BJ (cell line): ENCODE measurements at regions not wholly inside any gene's neighbourhood (a gene's known extent, or its start where the extent isn't known, plus 50 kb on each side); places are given as distances from the start of the nearest gene placed in this dataset.
A peak's percentile ranks its signal among the peaks of the same experiment; 100 is the strongest.

Experiments
- CTCF ChIA-PET: fragments of 350-600 bp; formaldehyde crosslinking; extraction: SDS; loops from one replicate; lab custom pipeline; 2021; ENCODE audit warnings: antibody characterized with exemption, inconsistent platforms; lab: Yijun Ruan, JAX
- POLR2A ChIA-PET: fragments of 300-600 bp; sonication (Branson Sonifier 250); formaldehyde crosslinking; extraction: SDS; loops from one replicate; lab custom pipeline; 2021; ENCODE audit warnings: antibody characterized with exemption; lab: Charles Lee
- DNase-seq: peaks from one replicate; pipeline ENCODE4 v3.0.0-alpha.2; 2011; ENCODE audit warnings: low read depth
- H3K27me3 ChIP-seq: 2 replicates; pipeline ENCODE4 v1.6.0; 2011; ENCODE audit warnings: low read length; ENCODE audit not compliant: control insufficient read depth, insufficient read depth
- H3K36me3 ChIP-seq: 2 replicates; pipeline ENCODE4 v1.5.1; 2011; ENCODE audit warnings: low read length; ENCODE audit not compliant: control insufficient read depth, insufficient read depth
- H3K4me3 ChIP-seq: 2 replicates; pipeline ENCODE4 v1.5.1; 2011; ENCODE audit warnings: low read depth, mild to moderate bottlenecking, control low read depth, low read length
- CTCF ChIP-seq: IDR thresholded peaks from 2 replicates; pipeline ENCODE4 v1.5.1; 2011; ENCODE audit warnings: low read depth, mild to moderate bottlenecking, control low read depth, inconsistent platforms, low read length, moderate library complexity; ENCODE audit not compliant: insufficient read depth

GRCh38 chr3:59313365-59313764 is 263.5 kb upstream of the CFAP20DC start:
- Histone ChIP-seq H3K4me3 (no peak overlapping the region), H3K27me3 (no peaks in the 10 kb centered on the region), H3K36me3 (no peaks in the 10 kb centered on the region)
- ChIA-PET POLR2A (no interaction called here), CTCF (interaction anchor here (0.6 to 1.9 kb wide), 15 partner anchors 8 to 1741 kb away, joined by 3 to 12 read pairs (median 3); no protein-coding TSS in a partner anchor)
- peak; percentile 70 for TF ChIP-seq CTCF
- no peak for DNase-seq

- Histone ChIP-seq H3K27me3 (no peaks in the 10 kb centered on the region), H3K4me3 (no peak overlapping the region), H3K36me3 (no peaks in the 10 kb centered on the region)
- DNase-seq, result no peak
- ChIA-PET CTCF (interaction anchor here (0.9 kb wide), 2 partner anchors 16 to 264 kb away, joined by 3 read pairs; no protein-coding TSS in a partner anchor), POLR2A (no interaction called here)
- TF ChIP-seq CTCF, result no peak
Measured at GRCh38 chr3:59311231-59311630, 261.4 kb upstream of the CFAP20DC start.

- no peak for DNase-seq
- Histone ChIP-seq H3K4me3 (no peak overlapping the region), H3K36me3 (no peaks in the 10 kb centered on the region), H3K27me3 (no peaks in the 10 kb centered on the region)
- POLR2A ChIA-PET, result no interaction called here
- CTCF ChIA-PET, result interaction anchor here (0.8 to 0.9 kb wide), 3 partner anchors 17 to 486 kb away, joined by 3 read pairs; no protein-coding TSS in a partner anchor
- no peak for TF ChIP-seq CTCF
Measured at GRCh38 chr3:59310736-59311135, 260.9 kb upstream of the CFAP20DC start.

GRCh38 chr3:59308684-59309083 is 258.9 kb upstream of the CFAP20DC start:
- 0 out of 2 replicates have a peak, but pooled peaks have one; percentile 8 for TF ChIP-seq CTCF
- Histone ChIP-seq H3K4me3 (no peak overlapping the region), H3K27me3 (no peaks in the 10 kb centered on the region), H3K36me3 (no peaks in the 10 kb centered on the region)
- ChIA-PET POLR2A (no interaction called here), CTCF (no interaction called here)
- DNase-seq, result no peak

GRCh38 chr3:59308001-59308400 is 258.2 kb upstream of the CFAP20DC start:
- H3K27me3 ChIP-seq, result no peaks in the 10 kb centered on the region
- no peak for TF ChIP-seq CTCF
- no peak for DNase-seq
- ChIA-PET CTCF (no interaction called here), POLR2A (no interaction called here)
- no peaks in the 10 kb centered on the region for H3K36me3 ChIP-seq
- no peak overlapping the region for H3K4me3 ChIP-seq
